HepG2 (cell line): ENCODE measurements at regions not wholly inside any gene's neighbourhood (a gene's known extent, or its start where the extent isn't known, plus 50 kb on each side); places are given as distances from the start of the nearest gene placed in this dataset.

ENCODE experiments used
- ELF4 ChIP-seq: sonication (generic); formaldehyde crosslinking; IDR thresholded peaks from 2 replicates; pipeline ENCODE4 v1.5.0; 2020; ENCODE audit warnings: missing genetic modification reagents, mild to moderate bottlenecking, moderate library complexity, borderline replicate concordance
- RBFOX2 ChIP-seq: fragments of 200-400 bp; formaldehyde crosslinking; IDR thresholded peaks from 2 replicates; pipeline ENCODE4 v1.6.1; 2017; ENCODE audit warnings: low read depth, mild to moderate bottlenecking, low read length
- ZC3H4 ChIP-seq: sonication (generic); formaldehyde crosslinking; IDR thresholded peaks from 2 replicates; pipeline ENCODE4 v1.4.0; 2020; ENCODE audit warnings: missing genetic modification reagents, borderline replicate concordance
- ZKSCAN5 ChIP-seq: sonication (generic); formaldehyde crosslinking; IDR thresholded peaks from 2 replicates; pipeline ENCODE4 v1.5.1; 2020; ENCODE audit warnings: mild to moderate bottlenecking, missing genetic modification reagents
- TF ChIP-seq, protein P1 (sequence below): sonication (generic); formaldehyde crosslinking; IDR thresholded peaks from 2 replicates; pipeline ENCODE4 v1.5.0; 2020; ENCODE audit warnings: mild to moderate bottlenecking, missing genetic modification reagents, moderate library complexity
- TF ChIP-seq, protein P2 (sequence below): IDR thresholded peaks from 2 replicates; pipeline ENCODE4 v1.6.1; 2012; ENCODE audit warnings: inconsistent platforms
- TF ChIP-seq, protein P3 (sequence below): sonication (generic); formaldehyde crosslinking; IDR thresholded peaks from 2 replicates; pipeline ENCODE4 v1.5.0; 2020; ENCODE audit warnings: mild to moderate bottlenecking, missing genetic modification reagents

DNA sequence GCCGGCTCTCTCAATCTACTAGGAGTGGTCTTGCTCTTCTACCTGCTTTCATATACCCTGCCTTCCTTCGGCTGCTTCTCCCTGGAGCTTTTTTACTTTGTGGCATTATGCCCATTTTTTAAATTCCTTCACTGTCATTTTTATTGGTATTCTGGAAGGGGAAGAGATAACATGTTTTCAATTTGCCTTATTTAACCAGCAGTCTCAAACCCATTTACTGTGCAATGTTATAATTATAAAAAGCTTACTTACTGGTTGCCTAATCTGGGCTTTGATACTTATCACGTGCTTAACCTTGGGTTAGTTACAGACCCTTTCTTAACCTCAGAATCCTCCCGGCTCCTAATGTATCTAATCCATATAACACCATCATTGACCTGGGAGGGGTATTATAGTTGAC is 128.1 kb downstream of the SIPA1L2 start:
- TF ChIP-seq, protein P1, sequence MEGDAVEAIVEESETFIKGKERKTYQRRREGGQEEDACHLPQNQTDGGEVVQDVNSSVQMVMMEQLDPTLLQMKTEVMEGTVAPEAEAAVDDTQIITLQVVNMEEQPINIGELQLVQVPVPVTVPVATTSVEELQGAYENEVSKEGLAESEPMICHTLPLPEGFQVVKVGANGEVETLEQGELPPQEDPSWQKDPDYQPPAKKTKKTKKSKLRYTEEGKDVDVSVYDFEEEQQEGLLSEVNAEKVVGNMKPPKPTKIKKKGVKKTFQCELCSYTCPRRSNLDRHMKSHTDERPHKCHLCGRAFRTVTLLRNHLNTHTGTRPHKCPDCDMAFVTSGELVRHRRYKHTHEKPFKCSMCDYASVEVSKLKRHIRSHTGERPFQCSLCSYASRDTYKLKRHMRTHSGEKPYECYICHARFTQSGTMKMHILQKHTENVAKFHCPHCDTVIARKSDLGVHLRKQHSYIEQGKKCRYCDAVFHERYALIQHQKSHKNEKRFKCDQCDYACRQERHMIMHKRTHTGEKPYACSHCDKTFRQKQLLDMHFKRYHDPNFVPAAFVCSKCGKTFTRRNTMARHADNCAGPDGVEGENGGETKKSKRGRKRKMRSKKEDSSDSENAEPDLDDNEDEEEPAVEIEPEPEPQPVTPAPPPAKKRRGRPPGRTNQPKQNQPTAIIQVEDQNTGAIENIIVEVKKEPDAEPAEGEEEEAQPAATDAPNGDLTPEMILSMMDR (CRISPR knock-in tag), result no peak
- TF ChIP-seq, protein P2, sequence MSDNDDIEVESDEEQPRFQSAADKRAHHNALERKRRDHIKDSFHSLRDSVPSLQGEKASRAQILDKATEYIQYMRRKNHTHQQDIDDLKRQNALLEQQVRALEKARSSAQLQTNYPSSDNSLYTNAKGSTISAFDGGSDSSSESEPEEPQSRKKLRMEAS, result no peak
- TF ChIP-seq RBFOX2 (no peak), ZC3H4 (no peak), ELF4 (CRISPR knock-in tag) (no peak), ZKSCAN5 (CRISPR knock-in tag) (no peak)
- TF ChIP-seq, protein P3, sequence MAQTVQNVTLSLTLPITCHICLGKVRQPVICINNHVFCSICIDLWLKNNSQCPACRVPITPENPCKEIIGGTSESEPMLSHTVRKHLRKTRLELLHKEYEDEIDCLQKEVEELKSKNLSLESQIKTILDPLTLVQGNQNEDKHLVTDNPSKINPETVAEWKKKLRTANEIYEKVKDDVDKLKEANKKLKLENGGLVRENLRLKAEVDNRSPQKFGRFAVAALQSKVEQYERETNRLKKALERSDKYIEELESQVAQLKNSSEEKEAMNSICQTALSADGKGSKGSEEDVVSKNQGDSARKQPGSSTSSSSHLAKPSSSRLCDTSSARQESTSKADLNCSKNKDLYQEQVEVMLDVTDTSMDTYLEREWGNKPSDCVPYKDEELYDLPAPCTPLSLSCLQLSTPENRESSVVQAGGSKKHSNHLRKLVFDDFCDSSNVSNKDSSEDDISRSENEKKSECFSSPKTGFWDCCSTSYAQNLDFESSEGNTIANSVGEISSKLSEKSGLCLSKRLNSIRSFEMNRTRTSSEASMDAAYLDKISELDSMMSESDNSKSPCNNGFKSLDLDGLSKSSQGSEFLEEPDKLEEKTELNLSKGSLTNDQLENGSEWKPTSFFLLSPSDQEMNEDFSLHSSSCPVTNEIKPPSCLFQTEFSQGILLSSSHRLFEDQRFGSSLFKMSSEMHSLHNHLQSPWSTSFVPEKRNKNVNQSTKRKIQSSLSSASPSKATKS (CRISPR knock-in tag), result no peak
